HG02981 (cell line): ENCODE measurements at regions not wholly inside any gene's neighbourhood (a gene's known extent, or its start where the extent isn't known, plus 50 kb on each side); places are given as distances from the start of the nearest gene placed in this dataset.
"Not testable (repeated sequence)": the region's sequence is repeated elsewhere in the genome, so short reads cannot be mapped to it uniquely, and the experiment has no call there.

ENCODE experiments used
- ATAC-seq: cut with Tn5 transposase; IDR thresholded peaks from one replicate; pipeline ENCODE4 v1.9.1; 2021; ENCODE audit warnings: mild to moderate bottlenecking, moderate library complexity; ENCODE audit not compliant: unreplicated experiment

DNA sequence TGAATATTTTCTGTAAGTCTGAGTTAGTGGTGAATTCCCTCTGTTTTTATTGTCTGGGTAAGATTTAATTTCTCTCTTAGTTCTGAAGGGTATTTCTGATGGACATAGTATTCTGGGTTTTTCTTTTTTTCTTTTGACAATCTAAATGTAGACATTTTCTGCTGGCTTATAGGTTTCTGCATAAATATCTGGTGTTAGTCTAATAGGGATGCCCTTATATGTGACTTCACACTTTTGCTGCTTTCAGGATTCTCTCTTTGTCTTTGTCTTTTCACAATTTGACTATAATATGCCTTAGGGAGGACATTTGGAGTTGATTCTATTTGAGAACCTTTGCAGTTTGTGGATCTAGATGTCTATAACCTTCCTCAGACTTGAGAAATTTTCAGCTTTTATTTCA lies 667.2 kb downstream of the EPHA7 start:
- no peak for ATAC-seq

DNA sequence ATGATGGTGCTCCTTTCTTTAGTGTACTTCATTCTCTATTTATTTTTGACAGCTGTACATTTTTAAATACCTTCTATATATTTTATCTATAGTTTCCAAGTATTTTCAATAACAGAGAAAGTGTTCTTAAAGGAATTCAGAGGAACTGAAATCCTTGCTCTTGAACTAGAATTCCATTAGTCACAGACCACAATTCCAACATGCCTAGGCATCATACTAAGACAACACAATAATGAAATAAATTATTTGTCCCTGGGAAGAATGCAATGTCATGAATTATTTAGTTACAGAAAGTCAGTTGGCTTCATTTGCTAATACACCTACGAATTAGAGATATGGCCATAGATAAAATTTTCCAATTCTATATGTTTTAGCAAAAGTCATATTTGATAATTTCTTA lies 671.2 kb downstream of the EPHA7 start:
- ATAC-seq, result no peak

DNA sequence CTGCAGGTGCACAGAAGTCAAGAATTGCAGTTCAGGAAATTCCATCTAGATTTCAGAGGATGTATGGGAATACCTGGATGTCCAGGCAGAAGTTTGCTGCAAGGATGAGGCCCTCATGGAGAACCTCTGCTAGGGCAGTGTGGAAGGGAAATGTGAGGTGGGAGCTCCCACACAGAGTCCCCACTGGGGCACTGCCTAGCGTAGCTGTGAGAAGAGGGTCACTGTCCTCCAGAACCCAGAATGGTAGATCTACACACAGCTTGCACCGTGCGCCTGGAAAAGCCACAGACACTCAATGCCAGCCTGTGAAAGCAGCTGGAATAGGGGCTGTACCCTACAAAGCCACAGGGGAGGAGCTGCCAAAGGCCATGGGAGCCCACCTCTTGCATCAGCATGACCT lies 681.4 kb downstream of the EPHA7 start:
- no peak for ATAC-seq

DNA sequence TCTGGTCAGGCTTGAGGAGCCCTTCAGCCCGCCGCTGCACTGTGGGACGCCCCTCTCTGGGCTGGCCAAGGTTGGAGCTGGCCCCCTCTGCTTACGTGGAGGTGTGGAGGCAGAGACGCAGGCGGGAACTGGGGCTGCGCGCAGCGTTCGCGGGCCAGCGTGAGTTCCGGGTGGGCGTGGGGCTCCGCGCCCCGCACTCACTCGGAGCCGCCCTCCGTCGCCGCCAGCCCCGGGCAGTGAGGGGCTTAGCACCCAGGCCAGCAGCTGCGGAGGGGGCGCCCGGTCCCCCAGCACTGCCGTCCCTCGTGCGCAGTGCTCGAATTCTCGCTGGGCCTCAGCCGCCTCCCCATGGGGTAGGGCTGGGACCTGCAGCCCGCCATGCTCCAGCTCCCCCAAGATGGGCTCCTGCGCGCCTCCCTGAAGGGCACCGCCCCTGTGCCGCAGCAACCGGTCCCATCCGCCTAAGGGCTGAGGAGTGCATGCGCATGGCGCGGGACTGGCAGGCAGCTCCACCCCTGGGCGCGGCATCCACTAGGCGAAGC lies 695.9 kb downstream of the EPHA7 start:
- ATAC-seq, result peak; percentile 82

DNA sequence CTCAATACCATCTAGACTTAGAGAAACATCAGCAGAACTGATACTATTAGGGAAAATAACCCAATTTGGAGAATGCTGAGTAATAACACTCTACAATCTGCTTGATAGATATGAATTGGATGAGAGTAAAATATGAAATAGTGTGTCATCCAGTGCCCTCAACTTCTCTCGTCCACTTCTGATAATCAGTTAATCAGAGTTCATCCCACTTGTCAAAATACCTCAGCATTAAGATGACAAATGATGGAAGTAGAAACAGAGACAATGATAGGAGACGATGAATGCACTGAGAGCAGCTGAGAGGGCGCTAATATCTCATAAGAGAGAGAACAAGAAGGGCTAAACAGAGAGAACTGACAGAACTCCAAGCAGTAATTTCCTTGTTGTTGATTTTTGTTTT lies 699.6 kb downstream of the EPHA7 start:
- no peak for ATAC-seq

DNA sequence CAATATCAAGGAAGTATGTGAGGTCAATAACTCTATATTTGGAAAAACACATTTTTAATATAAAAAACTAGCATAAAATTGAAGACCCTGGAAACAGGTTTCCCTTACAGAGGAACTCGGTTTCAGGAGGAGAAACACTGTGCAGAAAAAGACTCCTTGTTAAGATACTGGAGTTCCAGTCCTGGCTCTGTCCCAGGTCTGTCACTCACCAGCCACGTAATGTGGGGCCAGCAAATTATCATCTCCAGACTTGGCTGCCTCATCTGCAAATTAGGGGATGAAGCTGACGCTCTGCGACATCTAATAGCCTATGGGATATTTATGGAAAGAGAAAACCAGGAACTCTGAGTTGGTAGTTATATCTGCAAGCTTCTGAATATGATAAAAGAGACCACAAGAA lies 702.7 kb downstream of the EPHA7 start:
- ATAC-seq, result no peak

DNA sequence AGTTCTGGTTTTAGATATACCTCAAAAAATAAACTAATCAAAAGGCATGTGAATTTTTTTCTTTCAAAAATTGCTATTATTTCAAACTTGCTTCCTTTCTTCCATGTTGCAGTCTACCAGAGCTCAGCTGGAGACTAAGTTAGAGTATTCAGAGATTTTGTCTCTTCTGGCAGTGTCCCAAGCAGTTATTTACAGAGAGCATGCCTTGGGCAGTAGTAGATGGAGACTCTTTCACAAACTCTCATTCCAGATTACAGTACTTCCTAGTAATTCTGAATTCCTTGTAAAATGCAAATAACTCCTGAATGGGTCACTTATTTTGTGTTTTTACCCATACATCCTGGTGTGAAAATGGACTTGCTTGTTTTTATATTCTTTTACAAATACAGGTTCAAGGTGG lies 703.4 kb downstream of the EPHA7 start:
- ATAC-seq, result no peak

DNA sequence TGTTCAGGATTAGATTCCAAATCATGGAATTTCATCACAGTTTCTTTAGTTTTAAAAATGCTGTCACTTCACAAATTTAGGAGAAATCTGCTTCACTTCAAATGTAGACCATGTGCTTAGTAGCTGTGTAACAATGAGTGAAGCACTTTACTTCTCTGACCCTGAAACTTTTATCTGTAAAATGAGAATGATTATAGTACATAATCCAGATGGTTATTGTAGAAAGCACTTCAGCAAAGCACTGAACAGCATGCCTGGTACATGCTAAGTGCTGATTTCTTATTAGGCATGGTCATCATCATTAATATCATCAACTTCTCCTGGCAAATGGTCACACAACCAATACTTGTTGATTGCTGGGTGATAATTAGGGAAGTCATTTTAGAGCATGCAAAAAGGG lies 705.0 kb downstream of the EPHA7 start:
- ATAC-seq, result no peak

DNA sequence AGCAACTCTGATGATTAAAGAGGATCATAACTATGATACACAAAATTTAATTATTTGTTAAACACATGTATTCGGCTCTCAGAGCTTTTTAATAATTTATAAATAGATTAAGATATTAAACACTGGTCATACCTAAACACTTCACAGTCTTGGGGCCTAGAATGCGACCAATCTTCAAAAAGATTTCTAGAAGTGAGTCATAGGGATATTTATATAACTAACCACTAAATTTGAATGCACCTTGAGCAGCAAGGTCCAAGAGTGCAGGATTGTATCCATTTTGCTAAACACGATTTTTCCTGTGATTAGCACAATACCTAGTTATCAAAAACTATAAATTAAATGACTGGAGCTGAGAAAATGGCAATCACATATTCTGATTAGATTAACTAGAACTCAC lies 709.3 kb downstream of the EPHA7 start:
- peak; percentile 92 for ATAC-seq

DNA sequence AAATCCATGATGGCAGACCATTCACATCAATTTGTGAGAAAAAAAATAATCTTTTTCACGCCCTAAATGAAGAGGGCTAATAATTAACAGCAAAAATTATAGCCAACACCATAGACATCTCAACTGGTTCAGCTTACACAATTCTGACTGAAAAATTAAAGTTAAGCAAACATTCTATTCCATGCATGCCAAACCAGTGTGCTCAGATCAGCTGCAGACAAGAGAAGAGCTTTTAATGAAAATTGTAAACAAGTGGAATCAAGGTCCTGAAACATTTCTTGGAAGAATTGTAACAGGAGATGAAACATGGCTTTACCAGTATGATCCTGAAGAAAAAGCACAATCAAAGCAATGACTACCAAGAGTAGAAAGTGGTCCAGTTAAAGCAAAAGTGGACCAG lies 710.4 kb downstream of the EPHA7 start:
- no peak for ATAC-seq

DNA sequence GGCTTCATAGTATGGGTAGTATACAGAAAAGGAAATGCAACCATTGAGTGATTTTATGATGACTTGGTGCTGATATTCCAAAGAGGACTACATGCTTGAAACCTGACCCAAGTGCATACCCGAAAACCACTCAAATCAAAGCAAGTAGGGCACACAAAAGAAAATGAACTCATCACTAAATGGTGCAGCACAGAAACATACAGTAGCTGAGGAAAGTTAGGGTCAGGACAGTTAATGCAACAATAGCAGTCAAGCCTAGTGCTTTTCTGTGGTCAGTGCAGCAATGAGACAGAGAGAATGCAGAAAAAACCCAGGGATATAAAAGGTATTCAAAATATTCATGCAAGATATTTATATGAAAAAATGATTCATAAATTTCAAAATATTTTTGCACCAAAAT lies 711.1 kb downstream of the EPHA7 start:
- no peak for ATAC-seq

DNA sequence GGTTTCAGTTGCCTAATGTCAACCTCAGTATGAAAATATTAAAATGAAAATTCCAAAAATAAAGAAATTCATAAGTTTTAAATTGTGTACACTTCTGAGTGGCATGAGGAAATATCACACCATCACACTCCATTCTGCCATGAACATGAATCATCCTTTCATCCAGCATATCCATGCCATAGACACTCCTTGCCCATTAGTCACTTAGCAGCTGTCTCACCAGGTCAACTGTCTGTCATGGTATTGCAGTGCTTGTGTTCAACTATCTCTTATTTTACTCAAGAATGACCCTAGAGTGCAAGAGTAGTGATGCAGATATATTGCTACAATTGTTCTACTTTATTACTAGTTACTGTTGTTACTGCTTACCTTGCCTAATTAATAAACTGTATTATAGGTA lies 712.4 kb downstream of the EPHA7 start:
- ATAC-seq, result no peak

DNA sequence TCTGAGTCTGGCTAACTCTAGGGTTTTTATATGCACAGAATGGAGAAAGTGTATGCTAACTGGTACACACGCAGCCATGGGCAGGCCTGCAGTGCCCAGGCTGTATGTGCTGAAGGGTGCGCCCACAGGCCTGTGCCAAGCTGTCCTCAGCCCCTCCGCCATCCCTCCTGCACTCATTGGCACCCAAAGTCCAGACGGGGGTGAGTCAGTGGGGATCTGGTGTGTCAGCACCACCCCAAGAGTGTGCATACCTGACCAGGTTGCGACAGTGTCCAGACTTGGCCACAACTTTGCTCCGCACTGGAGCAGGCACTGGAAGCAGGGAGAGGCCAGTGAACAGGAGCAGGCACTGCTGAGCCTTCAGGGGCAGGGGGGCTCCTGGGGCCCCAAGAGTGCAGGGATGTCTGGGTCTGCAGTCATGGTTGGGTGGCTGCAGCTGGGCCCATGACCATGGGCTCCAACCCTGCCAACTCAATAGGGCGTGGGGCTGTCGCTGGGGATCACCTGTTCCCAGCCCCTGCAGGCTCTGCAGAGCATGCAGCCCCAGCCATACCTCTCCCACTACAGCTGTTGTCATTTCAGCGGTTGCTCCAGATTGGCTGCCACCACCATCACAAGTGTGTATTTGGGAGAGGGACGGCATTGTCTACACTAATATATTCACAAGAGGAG lies 717.8 kb downstream of the EPHA7 start:
- ATAC-seq, result no peak

DNA sequence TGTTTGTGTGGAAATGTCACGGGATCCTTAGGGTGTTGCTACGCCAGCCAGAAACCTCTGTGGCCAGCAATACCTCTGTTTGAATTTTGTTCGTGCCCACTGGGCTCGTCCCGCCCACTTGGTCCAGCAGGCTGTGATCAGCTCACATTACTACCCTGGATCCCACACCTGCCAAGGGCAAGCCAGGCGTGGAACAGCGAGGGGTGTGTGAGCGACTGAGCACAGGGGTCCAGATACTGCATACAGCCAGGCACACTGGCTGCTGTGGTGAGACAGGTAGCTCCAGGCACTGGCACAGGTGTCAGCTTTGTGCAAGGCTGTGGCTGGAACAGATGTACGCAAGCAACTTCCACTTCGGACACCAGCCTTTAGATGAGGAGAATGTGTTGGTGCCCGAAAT lies 718.9 kb downstream of the EPHA7 start:
- ATAC-seq, result no peak

DNA sequence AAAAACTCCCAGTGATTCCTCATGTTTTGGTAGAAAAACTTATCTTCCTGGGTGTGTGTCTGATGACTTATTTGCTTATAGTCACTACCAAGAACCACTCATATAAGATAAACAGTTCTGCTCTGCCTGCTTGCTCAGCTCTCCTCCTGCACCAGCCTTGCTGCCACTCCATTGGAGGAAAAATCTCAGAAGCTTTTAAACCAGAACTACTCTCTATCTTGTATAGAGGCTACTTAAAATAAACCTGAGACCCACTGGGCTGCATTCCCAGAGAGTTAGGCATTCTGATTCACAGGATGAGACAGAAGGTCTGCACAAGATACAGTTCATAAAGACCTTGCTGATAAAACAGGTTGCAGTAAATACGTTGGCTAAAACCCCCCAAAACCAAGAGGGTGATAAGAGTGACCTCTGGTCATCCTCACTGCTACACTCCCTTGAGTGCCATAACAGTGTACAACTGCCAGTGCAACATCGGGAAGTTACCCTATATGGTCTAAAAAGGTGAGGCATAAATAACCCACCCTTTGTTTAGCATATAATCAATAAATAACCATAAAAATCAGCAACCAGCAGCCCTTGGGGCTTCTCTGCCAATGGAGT lies 728.3 kb downstream of the EPHA7 start:
- no peak for ATAC-seq

DNA sequence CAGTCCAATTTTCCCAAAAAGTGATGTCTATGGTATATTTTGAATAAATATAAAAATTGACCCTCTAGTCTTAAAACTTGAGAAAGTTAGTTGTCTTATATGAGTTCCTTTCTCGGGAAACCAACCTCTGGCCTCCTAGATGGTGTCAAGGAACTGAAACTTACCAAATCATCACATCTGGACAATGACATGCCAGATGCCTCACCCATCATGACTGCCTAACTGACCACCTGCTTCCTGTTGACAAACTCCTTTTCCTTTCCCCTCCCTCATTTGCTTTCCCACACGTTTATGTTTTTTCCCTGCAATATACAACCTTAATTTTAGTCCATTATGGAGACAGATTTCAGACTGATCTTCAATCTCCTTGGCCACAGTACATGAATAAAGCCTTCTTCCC lies 731.0 kb downstream of the EPHA7 start:
- no peak for ATAC-seq

DNA sequence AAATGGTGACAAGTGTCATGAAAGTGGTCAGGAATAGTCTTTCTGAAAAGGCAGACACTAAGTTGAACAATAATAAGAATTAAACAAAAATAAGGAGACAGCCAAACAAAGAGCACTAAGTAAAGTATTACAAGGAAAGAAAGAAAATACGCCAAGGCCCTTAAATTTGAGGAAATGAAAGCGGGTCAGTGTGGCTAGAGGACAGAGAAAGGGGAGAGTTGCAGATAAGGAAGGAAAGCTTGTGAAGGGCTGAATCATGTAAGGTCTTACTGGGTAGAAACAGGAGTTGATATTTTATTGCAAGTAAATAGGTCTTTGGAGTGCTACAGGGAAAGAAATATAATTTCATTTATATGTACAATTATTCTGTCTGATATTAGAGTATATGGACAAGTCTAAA lies 732.1 kb downstream of the EPHA7 start:
- no peak for ATAC-seq

DNA sequence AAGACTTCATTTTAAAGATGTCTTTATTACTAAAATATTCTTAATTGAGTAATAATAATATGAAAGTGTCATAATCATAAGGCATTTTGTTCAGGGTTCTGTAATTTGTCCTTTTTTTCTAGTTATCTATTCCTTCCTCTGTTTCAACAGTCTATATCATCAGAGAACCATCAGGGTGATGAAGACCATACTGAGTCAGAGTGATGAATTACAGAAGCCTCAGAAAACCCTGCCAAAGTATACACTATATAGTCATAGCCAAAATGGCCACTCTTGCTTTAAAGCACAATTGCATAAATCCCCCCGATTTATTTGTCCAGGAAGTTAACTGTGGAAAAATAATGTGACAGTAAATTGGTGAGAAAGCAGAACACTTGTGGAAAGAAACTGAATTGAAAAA lies 735.0 kb downstream of the EPHA7 start:
- ATAC-seq, result no peak

DNA sequence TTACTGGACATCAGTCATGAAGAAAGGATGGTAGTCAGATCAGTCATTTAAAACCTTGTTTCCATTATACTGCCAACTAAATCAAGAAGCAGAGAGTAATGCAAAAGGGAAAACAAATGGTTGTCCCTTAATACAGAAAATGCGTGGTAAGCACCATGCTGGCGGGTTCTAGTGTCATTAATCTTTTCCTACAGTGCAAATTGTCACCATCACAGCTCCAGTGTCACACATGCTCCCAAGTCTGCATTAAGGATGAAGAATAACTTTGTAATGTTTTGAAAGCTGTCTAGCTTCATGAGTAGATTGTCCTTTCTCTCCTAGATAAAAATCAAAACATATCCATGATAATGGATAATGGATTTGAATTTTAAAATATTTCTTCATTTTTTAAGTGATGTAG lies 735.6 kb downstream of the EPHA7 start:
- no peak for ATAC-seq

DNA sequence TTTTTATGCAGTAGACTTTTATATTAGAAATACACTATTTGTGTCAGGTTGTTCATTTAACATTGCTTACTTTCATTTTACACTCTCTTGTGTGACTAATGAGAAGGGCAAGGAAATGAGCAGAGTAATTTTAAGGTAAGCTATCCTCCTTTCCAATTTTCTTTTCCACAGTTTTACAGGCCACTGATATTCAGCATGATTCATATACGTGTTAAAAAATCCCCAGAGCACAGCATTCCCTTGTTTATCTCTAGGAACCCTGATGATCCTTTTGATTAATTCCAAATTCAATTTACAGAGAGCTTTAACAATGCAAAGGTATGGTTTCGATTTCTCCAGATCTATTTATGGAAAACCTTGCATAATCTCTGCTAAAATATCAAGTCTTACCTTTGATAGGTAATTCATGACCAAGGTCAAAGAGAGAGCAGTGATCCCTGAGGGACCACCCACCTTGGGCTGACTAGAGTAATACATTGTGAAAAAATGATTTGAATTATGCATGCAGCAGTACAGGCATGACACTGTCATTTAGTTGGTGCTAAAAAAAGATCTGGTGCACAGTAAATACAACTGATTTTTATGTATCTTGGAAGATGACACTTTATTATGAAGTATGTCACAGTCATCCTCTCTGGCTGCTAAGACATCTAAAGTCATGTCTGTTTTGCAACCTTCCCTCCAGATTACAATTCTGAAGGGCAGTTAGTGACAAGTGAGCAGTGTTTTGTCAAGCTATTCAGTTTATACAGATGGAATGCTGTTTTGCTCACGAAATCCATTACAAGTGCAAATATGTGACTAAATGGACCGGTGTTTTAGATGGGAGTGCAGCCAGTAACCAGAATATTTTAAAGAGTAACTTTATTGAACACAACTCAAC lies 736.6 kb downstream of the EPHA7 start:
- ATAC-seq, result no peak

DNA sequence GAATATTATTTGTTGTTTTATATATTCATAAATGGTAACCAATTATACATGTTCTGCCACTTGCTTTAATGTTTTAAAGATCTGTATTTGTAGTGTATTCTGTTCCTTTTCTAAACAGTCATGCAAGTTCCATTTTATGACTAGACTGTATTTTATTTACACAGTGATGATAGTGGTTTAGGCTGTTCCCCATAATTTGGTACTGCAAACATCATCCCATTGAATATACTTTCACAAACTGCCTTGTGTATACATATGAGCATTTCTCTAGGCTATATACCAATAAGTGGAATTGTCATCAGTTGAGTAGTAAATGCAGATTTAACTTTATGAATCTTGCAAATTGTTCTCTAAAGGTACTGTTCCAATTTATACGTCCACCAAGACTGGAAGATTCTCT lies 738.0 kb downstream of the EPHA7 start:
- ATAC-seq, result no peak

DNA sequence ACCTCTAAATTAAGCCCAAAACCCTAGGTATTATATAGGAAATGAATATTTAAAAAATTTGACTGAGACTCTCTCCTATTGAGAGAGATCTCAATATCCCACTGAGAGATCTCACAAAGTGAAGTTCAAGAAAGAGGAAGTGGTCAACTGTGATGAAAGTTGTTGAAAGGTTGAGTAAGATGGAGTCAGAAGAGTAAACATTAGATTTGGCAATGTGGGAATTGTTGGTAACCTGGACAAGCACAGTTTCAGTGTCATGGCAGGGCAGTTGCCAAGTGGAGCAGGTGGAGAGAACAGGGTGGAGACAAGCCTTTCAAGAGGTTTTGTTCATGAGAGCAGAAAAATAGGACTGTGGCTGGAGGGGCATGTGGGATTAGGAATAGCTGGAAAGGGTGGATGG lies 747.9 kb downstream of the EPHA7 start:
- not testable (repeated sequence) for ATAC-seq
